DOHH2 (cell line): ENCODE measurements at regions not wholly inside any gene's neighbourhood (a gene's known extent, or its start where the extent isn't known, plus 50 kb on each side); places are given as distances from the start of the nearest gene placed in this dataset.
"Not testable (repeated sequence)": the region's sequence is repeated elsewhere in the genome, so short reads cannot be mapped to it uniquely, and the experiment has no call there.

Source experiments
- H3F3A ChIP-seq: fragments of 200-600 bp; sonication (generic), shearing (Covaris generic); 2 replicates; pipeline ENCODE4 v1.6.0; 2016; ENCODE audit warnings: antibody characterized with exemption, mild to moderate bottlenecking; ENCODE audit not compliant: control insufficient read depth, insufficient read depth
- H3K27ac ChIP-seq: fragments of 200-600 bp; sonication (generic); 2 replicates; pipeline ENCODE4 v1.5.1; 2014; ENCODE audit warnings: low read depth, mild to moderate bottlenecking, low read length, moderate library complexity
- H3K27me3 ChIP-seq: fragments of 200-600 bp; sonication (generic); 2 replicates; pipeline ENCODE4 v1.6.1; 2014; ENCODE audit warnings: mild to moderate bottlenecking, low read length, mixed read lengths; ENCODE audit not compliant: control insufficient read depth
- H3K36me3 ChIP-seq: fragments of 200-600 bp; sonication (generic); 2 replicates; pipeline ENCODE4 v1.6.1; 2014; ENCODE audit warnings: mild to moderate bottlenecking, low read length, moderate library complexity, mixed read lengths; ENCODE audit not compliant: control insufficient read depth
- H3K4me1 ChIP-seq: fragments of 200-600 bp; sonication (generic); 2 replicates; pipeline ENCODE4 v1.6.1; 2014; ENCODE audit warnings: mild to moderate bottlenecking, low read length, mixed read lengths; ENCODE audit not compliant: control insufficient read depth
- H3K4me2 ChIP-seq: fragments of 200-600 bp; sonication (generic); 2 replicates; pipeline ENCODE4 v1.6.0; 2014; ENCODE audit warnings: mild to moderate bottlenecking, low read length, moderate library complexity
- H3K4me3 ChIP-seq: fragments of 200-600 bp; sonication (generic); 2 replicates; pipeline ENCODE4 v1.5.1; 2014; ENCODE audit warnings: mild to moderate bottlenecking, low read length, mixed read lengths
- H3K79me2 ChIP-seq: fragments of 200-600 bp; sonication (generic); 2 replicates; pipeline ENCODE4 v1.6.1; 2014; ENCODE audit warnings: mild to moderate bottlenecking, low read length, mixed read lengths; ENCODE audit not compliant: control insufficient read depth
- H3K9me2 ChIP-seq: fragments of 200-600 bp; sonication (generic); replicated peaks from 2 replicates; pipeline ENCODE4 v1.6.1; 2014; ENCODE audit warnings: mild to moderate bottlenecking, low read length, mixed read lengths; ENCODE audit not compliant: control insufficient read depth
- H3K9me3 ChIP-seq: fragments of 200-600 bp; sonication (generic); 2 replicates; pipeline ENCODE4 v1.6.1; 2014; ENCODE audit warnings: antibody characterized with exemption, low read length, mixed read lengths; ENCODE audit not compliant: control insufficient read depth, insufficient read depth
- H4K20me1 ChIP-seq: fragments of 200-600 bp; sonication (generic); 2 replicates; pipeline ENCODE4 v1.6.0; 2014; ENCODE audit warnings: low read depth, mild to moderate bottlenecking, antibody characterized with exemption, low read length, moderate library complexity; ENCODE audit not compliant: control insufficient read depth, insufficient read depth
- EZH2phosphoT487 ChIP-seq: fragments of 200-600 bp; sonication (generic); IDR thresholded peaks from 2 replicates; pipeline ENCODE4 v1.6.1; 2017; ENCODE audit warnings: borderline replicate concordance, mild to moderate bottlenecking, antibody characterized with exemption, low read length, moderate library complexity, mixed read lengths
- TF ChIP-seq, protein P1 (sequence below): fragments of 200-600 bp; sonication (generic); IDR thresholded peaks from one replicate; pipeline ENCODE4 v1.5.1; 2014; ENCODE audit warnings: antibody characterized with exemption, mild to moderate bottlenecking, low read depth, low read length; ENCODE audit not compliant: poor library complexity, severe bottlenecking

DNA sequence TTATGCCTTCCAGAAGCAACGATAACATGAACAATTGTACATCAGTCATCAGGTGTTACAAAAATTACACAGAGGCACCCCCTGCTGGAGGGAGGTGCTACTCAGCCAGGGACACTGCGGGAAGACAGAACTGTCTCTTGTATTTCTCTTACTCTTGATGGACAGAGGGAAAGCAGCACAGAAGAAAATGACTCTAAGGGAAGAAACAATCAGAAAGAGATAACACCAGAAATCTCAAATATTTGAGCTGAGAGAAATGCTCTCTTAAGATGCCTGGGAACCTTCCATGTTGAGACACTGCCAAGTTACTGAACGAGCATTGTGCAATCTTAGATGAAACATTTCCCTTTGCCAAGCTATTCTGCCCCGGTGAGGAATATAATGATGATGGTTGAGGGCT, 227.6 kb upstream of the NPSR1 start:
- H3K27me3 ChIP-seq: no peaks in the 10 kb centered on the region
- H3K9me2 ChIP-seq: no peaks in the 10 kb centered on the region
- H3K4me1 ChIP-seq: no peaks in the 10 kb centered on the region
- no peaks in the 10 kb centered on the region for H3K79me2 ChIP-seq
- TF ChIP-seq EZH2phosphoT487: no peak
- TF ChIP-seq, protein P1, sequence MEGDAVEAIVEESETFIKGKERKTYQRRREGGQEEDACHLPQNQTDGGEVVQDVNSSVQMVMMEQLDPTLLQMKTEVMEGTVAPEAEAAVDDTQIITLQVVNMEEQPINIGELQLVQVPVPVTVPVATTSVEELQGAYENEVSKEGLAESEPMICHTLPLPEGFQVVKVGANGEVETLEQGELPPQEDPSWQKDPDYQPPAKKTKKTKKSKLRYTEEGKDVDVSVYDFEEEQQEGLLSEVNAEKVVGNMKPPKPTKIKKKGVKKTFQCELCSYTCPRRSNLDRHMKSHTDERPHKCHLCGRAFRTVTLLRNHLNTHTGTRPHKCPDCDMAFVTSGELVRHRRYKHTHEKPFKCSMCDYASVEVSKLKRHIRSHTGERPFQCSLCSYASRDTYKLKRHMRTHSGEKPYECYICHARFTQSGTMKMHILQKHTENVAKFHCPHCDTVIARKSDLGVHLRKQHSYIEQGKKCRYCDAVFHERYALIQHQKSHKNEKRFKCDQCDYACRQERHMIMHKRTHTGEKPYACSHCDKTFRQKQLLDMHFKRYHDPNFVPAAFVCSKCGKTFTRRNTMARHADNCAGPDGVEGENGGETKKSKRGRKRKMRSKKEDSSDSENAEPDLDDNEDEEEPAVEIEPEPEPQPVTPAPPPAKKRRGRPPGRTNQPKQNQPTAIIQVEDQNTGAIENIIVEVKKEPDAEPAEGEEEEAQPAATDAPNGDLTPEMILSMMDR: peak; percentile 41
- no peak overlapping the region for H3K4me3 ChIP-seq
- H3K9me3 ChIP-seq: no peaks in the 10 kb centered on the region
- no peak overlapping the region for H3K27ac ChIP-seq
- H3F3A ChIP-seq: no peaks in the 10 kb centered on the region
- H3K4me2 ChIP-seq: no peak overlapping the region
- no peaks in the 10 kb centered on the region for H4K20me1 ChIP-seq
- no peaks in the 10 kb centered on the region for H3K36me3 ChIP-seq

DNA sequence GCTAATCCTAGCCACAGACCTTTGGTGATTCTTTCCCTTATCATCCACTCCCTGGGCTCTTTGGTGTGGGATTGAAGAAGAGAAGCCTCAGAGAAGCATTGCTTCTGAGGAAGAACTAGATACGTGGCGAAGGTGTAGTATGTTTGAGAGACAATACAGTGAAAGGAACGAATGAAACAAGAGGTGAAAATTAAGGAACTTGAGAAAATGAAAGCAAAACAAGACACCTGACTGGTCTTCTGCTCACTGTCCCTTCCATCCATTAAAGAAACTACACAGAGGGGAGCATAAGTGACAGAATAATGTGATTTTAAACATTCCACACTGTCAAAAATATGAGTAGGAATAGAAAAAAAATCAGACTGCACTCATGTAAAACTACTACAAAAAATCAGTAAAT, 219.6 kb upstream of the NPSR1 start:
- Histone ChIP-seq H3K27ac (no peak overlapping the region), H3K9me3 (no peaks in the 10 kb centered on the region), H3K79me2 (no peaks in the 10 kb centered on the region), H3K36me3 (no peaks in the 10 kb centered on the region), H3F3A (no peaks in the 10 kb centered on the region), H4K20me1 (no peaks in the 10 kb centered on the region), H3K4me1 (no peaks in the 10 kb centered on the region), H3K27me3 (no peaks in the 10 kb centered on the region), H3K4me2 (no peak overlapping the region), H3K4me3 (no peak overlapping the region), H3K9me2 (no peaks in the 10 kb centered on the region)
- no peak for TF ChIP-seq EZH2phosphoT487
- TF ChIP-seq, protein P1: no peak

DNA sequence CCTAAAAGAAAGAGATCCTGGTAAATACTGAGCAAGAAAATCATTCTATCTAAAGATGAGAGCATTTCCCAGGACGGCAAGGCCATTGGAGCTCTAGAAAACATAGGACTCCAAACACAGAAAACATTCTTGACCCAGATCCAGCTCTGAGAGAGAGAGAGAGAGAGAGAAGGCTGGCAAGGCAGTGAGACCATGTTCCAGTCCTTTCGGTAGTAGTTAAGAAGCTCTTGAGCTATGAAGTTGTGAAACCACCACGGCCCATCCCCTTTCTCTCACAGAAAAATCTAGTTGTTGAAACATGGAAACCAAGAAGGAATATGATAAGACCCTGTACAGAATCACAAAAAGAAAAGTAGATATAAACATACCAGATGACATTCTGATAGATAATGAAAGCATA, 212.4 kb upstream of the NPSR1 start:
- Histone ChIP-seq H3K79me2 (no peaks in the 10 kb centered on the region), H3K27ac (no peak overlapping the region), H3K36me3 (no peaks in the 10 kb centered on the region), H3K4me2 (no peak overlapping the region), H3K9me3 (no peaks in the 10 kb centered on the region), H3K4me3 (no peak overlapping the region), H3K9me2 (no peaks in the 10 kb centered on the region), H3K27me3 (no peaks in the 10 kb centered on the region), H3F3A (no peaks in the 10 kb centered on the region), H3K4me1 (no peaks in the 10 kb centered on the region), H4K20me1 (no peaks in the 10 kb centered on the region)
- no peak for TF ChIP-seq EZH2phosphoT487
- TF ChIP-seq, protein P1: no peak

DNA sequence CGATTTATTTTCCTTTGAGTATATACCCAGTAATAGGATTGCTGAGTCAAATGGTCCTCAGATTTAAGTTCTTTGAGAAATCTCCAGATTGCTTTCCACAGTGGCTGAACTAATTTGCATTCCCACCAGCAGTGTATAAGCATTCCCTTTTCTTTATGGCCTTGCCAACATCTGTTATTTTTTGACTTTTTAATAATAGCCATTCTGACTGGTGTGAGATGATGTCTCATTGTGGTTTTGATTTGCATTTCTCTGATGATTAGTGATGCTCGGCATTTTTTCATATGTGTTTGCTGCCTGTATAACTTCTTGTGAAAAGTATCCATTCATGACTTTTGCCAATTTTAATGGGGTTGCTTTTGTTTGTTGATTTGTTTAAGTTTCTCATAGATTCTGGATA, 209.5 kb upstream of the NPSR1 start:
- not testable (repeated sequence) for H3F3A ChIP-seq, H3K4me2 ChIP-seq, H3K36me3 ChIP-seq, H3K79me2 ChIP-seq, H3K4me1 ChIP-seq, H3K27me3 ChIP-seq, H4K20me1 ChIP-seq, H3K4me3 ChIP-seq, H3K9me3 ChIP-seq, H3K9me2 ChIP-seq, H3K27ac ChIP-seq
